GM13976 (cell line): ENCODE measurements at regions not wholly inside any gene's neighbourhood (a gene's known extent, or its start where the extent isn't known, plus 50 kb on each side); places are given as distances from the start of the nearest gene placed in this dataset.

ENCODE experiments used
- DNase-seq: peaks from one replicate; pipeline ENCODE4 v3.0.0; 2012; ENCODE audit warnings: low spot score
- CTCF ChIP-seq: IDR thresholded peaks from 2 replicates; pipeline ENCODE4 v1.5.1; 2012; ENCODE audit warnings: borderline replicate concordance, mild to moderate bottlenecking; ENCODE audit not compliant: insufficient read depth; ENCODE audit errors: extremely low read depth, missing control alignments, control extremely low read depth
- in situ Hi-C: fragments of 300-500 bp; cut with MboI; formaldehyde crosslinking; loops from one replicate; pipeline ENCODE4 v1.12.0; 2022; ENCODE audit warnings: low sequenced_read_pairs, mixed read lengths, inconsistent platforms; ENCODE audit not compliant: unreplicated experiment

DNA sequence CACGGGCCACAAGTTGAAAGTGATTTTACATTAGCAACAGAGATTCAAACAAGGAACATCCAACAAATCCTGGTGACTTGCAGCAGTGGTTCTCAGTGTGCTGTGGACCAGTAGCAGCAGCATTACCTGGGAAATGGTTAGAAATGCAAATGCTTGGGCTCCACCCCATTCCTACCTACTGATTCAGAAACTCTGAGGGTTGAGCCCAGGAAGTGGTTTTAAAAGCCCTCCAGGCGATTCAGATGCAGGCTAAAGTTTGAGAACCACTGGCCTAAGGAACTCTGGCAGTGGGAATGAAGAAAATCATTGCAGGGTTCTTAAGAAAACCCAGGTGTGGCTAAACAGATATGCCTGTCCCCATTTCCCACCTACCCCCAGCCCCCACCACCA is 398.8 kb downstream of the ENC1 start:
- in situ Hi-C loops, result no loop called here
- DNase-seq, result no peak
- TF ChIP-seq CTCF, result no peak

DNA sequence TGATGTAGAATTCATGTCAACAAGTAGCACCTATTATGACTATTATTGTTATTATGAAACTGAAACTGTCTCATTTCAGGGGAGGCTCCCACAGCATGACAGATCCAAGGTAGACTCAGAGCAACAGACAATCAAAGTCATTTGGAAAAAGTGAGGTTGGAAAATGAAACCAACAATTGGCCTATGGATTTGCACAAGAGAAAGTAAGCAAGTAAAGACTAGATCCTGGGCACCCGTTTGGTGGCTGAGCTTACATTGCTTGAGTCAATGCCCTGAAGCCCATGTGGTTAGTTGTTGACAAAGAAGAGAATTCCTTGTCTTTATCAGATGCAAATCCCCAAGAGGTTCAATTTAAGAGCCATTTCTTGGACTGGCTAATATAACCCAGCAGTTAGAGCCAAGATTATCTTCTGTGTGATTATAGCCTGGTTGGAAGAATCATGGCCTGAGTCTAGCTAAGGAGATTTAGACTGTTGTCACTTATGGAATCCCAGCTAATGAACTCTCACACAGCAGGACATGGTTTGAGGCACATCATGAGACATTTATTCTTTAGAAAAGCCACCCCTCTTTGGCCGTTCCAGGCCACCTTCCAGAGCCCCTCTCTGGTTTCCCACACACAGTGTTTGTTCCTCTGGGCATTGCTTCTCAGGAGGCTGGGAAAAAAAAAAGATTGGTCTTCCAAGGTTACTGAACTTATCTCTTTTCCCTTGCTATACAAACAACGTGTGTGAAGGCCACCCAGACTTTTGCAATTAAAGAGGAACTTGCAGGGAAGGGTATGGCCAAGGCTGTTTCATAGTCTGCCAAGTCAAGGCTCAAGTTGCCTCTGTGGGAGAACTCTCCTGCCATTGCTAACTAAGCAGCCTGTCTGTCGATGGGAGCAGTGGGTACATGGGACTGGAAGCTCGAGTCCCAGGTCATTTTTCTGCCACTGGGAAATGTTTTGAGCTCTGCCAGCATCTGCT is 399.5 kb downstream of the ENC1 start:
- no peak for TF ChIP-seq CTCF
- in situ Hi-C loops, result no loop called here
- no peak for DNase-seq

DNA sequence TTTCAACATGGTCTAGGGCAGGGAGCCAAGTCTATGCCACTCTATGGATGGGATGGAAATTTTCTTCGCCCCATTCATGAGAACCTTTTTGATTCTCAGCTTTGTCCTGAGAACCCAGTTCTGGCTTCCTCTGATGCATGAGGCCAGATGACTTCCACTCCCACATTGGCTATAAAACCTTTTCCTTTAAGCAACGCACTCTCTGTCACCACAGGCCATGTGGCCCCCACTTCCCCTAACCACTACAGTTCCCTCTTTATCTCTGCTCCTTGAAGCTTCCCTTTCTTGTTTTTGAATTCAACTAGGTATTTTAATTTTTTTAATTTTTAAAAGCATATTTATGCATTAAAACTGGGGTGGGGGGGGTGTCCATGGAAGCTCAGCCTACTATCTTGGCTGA is 401.3 kb downstream of the ENC1 start:
- in situ Hi-C loops, result no loop called here

DNA sequence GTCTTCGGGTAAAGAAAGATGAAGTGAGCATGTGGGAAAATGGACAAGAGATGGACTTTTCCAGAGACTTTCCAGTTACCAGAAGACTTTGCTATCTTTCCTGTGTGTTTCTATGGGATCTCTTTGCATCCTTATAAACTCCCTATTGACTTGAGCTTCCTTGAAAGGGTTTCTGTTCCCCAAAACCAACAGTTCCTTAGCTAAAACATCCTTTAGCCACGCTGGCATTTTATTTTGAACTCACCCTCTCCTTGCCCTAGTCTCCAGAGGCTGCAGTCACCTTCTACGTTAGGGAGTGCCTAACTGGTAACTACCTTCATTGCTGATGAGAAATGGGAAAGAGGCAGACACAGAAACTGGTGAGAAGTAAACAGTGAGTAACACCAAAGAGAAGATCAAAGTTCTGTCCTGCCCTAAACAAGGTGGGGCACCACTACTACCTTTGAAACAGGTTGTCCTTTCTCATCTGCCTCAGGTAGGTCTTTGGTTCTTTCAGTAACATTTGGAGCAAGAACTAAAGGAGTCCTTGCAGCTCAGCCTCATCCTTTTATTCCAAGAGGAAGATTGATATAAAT is 402.9 kb downstream of the ENC1 start:
- in situ Hi-C loops, result no loop called here
- no peak for TF ChIP-seq CTCF
- DNase-seq, result no peak

More for the DNA sequence above, 401.3 kb downstream of the ENC1 start:
- no peak for TF ChIP-seq CTCF
- DNase-seq, result no peak

GRCh38 chr5:74235552-74235951 is 405.0 kb downstream of the ENC1 start:
- TF ChIP-seq CTCF, result no peak
- in situ Hi-C loops, result no loop called here
- no peak for DNase-seq

GRCh38 chr5:74233571-74233970 is 407.0 kb downstream of the ENC1 start:
- no peak for TF ChIP-seq CTCF
- in situ Hi-C loops, result no loop called here
- no peak for DNase-seq
